Stimulated activated CD8-positive, alpha-beta memory T cell treated with anti-CD3 and anti-CD28 coated beads, Interleukin-4, amount 100 ng/mL, for 48 hours (primary cell): ENCODE measurements at regions not wholly inside any gene's neighbourhood (a gene's known extent, or its start where the extent isn't known, plus 50 kb on each side); places are given as distances from the start of the nearest gene placed in this dataset.

Source experiments
- DNase-seq: peaks from one replicate; pipeline ENCODE4 v3.0.0-alpha.2; 2020

DNA sequence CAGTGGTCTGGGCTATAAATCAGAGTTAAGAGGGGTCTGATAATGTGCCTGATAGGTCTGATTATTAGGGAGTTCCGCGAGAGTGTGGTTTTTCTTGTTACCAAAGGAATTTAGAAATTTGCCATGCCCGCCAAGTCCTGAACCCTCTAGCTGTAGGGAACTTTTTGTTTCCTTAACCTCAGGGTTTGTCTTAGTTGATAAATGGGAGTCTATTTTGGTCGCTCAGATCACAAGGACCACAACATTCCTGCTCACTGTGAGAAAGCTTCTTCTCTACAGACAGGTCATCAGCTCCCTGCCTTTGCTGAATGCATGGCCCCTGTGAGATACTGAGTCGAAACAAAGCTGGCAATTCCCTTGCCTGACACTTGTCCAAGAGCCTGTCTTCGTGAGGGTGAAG, 497.8 kb downstream of the HS3ST4 start:
- no peak for DNase-seq

- no peak for DNase-seq
Observed at GRCh38 chr16:26194526-26194925, 502.8 kb downstream of the HS3ST4 start.

GRCh38 chr16:26195225-26195624, 503.5 kb downstream of the HS3ST4 start:
- DNase-seq = no peak

- DNase-seq = no peak
Observed at GRCh38 chr16:26196310-26196709, 504.6 kb downstream of the HS3ST4 start.

DNA sequence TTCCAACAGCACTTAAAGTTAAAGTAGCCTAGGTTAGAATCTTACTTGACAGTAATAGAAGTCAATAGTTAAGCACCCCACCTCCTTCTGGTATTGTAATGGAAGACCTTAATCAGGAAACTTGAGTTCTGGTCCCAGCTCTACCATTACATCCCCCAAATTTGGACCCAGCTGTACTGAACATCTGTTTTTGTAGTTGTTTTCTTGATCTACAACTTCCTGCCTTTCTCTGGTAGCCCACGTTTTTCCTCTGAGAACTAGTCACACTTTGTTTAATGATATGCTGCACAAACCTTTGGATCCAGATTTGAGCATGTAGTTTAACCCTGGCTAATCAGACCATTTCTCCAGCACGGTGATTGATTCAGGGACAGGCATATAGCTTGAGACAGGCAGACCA, 505.0 kb downstream of the HS3ST4 start:
- DNase-seq = no peak

- DNase-seq = no peak
Observed at GRCh38 chr16:26197707-26198106, 505.9 kb downstream of the HS3ST4 start.

DNA sequence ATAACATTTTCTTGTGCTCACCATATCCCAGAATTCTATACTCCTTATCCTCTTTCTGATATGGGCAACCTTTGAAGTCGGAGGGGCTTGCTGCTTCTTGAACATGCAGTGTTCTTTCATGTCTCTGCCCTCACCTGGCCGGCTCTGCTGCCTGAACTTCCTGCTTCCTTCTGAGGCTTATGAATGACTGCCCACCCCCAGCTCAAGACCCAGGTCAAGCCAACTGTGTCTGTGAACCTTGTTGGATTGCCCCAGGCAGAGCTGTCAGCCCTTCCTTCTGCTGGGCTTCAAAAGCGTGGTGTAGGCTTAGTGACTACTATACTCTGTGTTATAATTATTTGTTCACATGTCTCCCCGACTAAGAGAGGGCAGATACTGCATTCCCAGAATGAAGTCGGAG, 506.5 kb downstream of the HS3ST4 start:
- DNase-seq = no peak

- DNase-seq = peak; percentile 28
Observed at GRCh38 chr16:26204138-26204537, 512.4 kb downstream of the HS3ST4 start.

DNA sequence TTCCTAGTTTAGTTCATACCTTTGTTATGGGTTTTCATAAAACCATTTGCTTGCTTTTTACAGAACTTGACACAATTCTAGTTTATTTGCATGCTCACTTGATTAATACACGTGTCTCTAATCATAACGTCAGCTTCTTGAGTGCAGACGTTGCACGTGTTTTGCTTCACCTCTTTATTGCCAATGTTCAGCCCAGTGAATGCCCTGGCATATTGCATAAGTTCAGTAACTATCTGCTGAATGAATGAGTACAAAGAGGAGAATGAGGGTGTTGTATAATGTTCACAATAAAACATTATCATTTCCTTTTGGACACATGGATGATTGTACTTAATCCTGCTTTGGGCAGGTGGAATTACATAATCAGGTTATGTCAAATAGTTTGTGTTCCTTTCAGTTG, 519.8 kb downstream of the HS3ST4 start:
- no peak for DNase-seq

GRCh38 chr16:26212599-26212998, 520.8 kb downstream of the HS3ST4 start:
- DNase-seq = no peak

GRCh38 chr16:26214581-26215174, 522.9 kb downstream of the HS3ST4 start:
- DNase-seq = no peak

GRCh38 chr16:26220894-26221293, 529.1 kb downstream of the HS3ST4 start:
- no peak for DNase-seq

DNA sequence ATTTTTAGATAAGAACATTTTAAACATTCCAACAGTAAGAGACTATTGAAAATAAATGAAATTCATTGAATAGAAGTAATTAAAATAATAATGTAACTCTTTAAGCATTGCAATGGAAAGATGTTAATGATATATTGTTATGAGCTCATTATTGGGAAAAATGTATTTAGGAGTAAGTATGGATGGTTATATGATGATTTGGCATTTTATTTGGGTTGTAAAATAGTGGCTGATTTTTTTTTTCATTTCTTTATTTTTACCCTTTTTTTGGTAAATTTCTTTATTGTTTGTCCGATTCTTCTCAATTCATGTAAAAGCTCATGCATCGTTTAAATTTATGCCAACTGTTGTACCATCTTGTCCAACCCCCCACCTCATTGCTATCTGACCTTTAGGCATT, 539.9 kb downstream of the HS3ST4 start:
- no peak for DNase-seq

DNA sequence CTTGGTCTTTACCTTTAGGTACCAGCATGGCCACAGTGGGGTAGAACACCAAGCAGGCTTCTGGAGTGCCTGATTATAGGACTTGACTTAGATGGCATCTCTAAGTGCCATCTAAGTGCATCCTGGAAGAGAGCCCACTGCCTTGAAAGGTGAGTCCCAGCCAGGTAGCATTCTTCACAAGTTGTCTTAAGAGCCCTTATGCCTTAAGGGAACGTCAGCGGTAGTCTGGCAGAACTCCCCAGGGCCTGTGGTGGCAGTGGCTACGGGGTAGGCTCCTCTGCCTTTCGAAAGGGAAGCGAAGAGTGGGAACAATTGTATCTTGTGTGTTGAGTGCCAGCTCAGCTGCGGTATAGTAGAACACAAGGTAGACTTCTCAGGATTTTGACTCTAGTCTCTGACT, 549.0 kb downstream of the HS3ST4 start:
- no peak for DNase-seq

GRCh38 chr16:26247063-26247462, 555.3 kb downstream of the HS3ST4 start:
- DNase-seq = no peak

- no peak for DNase-seq
Observed at GRCh38 chr16:26252598-26252997, 560.8 kb downstream of the HS3ST4 start.

GRCh38 chr16:26261621-26262020, 569.9 kb downstream of the HS3ST4 start:
- DNase-seq = no peak

GRCh38 chr16:26263406-26263805, 571.6 kb downstream of the HS3ST4 start:
- DNase-seq = no peak

DNA sequence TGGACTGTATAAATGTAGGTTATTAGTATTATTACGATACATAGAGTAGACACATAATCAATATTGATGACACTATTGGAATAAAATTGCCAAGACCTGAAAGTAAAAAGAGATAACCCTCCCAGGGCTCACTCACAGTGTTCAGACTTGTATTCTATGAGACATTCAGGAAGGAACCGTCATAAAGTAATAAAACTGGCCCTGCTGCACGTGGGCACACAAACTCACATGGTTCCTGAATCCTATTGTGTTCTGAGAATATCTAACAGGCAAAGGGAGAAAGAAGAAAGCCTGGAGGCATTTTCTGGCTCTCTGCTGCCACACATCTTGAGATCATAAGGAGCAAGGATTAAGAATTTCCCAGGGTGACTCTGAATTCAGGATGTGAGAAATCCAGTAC, 575.9 kb downstream of the HS3ST4 start:
- DNase-seq = no peak

- no peak for DNase-seq
Observed at GRCh38 chr16:26269673-26270072, 577.9 kb downstream of the HS3ST4 start.

DNA sequence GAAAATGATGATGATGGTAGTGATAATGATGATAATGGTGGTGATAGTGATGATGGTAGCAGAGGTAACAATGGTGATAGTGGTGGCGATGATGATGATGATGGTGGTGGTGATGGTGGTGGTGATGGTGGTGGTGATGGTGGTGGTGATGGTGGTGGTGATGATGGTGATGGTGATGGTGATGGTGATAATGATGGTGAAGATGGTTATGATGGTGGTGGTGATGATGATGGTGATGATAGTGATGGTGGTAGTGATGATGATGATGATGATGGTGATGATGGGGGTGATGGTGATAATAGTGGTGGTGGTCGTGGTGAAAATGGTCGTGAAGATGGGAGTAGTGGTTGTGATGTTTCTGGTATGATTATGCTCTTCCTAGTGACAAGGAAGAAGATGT, 581.8 kb downstream of the HS3ST4 start:
- DNase-seq = no peak

- DNase-seq = no peak
Observed at GRCh38 chr16:26275021-26275590, 583.3 kb downstream of the HS3ST4 start.

GRCh38 chr16:26276289-26276688, 584.5 kb downstream of the HS3ST4 start:
- DNase-seq = no peak

DNA sequence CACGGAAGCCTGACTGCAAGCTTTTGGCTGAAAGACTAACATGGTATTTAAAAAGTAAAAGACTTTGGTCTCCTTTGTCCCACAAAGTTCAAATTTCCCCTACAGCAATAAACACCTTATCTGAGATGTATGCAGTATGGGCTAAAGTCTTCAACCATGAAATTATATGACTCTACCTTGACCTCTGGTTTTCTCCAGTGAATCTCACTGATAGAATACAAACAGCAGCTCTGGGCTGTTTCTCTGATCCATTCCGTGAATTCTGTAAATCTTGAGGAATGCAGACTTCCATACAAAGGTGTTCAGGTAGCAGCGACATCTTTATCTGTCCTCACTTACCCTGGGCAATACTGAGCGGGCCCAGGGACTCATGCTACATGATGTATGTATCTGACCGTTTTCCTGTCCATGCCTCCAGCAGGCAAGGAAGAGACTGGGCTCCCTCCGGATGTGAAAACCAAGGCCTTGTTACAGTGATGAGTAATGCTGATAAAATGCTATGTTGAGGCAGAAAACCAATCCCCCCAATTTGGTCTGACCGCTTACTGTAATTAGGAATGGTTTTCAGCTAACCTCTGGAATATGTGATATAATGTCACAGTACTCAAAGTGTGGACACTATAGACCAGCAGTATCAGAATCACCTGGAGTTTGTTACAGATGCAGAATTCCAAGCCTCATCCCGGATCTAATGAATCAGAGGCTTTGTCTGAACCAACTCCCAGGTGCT, 589.8 kb downstream of the HS3ST4 start:
- DNase-seq = no peak
